ENCODE measurements at regions not wholly inside any gene's neighbourhood (a gene's known extent, or its start where the extent isn't known, plus 50 kb on each side); places are given as distances from the start of the nearest gene placed in this dataset.
"Not testable (repeated sequence)": the region's sequence is repeated elsewhere in the genome, so short reads cannot be mapped to it uniquely, and the experiment has no call there.

DNA sequence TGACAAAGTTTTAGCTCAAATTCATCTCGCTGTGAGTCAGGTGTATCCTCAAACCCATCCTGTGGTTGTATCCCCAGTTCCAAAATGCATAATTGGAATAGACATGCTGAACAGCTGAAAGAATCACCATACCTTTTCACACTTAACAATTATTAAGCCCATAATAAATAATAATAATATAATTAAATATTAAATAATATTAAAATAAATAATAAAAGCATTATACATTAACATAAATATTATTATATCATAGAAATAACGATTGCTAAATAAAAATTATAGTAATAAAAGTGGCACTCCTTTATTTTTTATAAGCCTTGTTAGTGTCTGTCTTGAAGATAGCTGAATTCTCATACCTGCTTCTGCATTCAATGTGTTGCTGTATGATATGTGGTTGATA, 257.5 kb upstream of the B3GALT2 start:
- no peak overlapping the region for H3K27ac ChIP-seq
- H3K9me3 ChIP-seq, result no peaks in the 10 kb centered on the region
- H3K4me1 ChIP-seq, result no peaks in the 10 kb centered on the region
- DNase-seq (no peak), ATAC-seq (no peak)
- H3K4me3 ChIP-seq, result no peak overlapping the region
- H3K27me3 ChIP-seq, result no peaks in the 10 kb centered on the region
- in situ Hi-C loops (cut with MboI; ENCODE audit: low sequenced_read_pairs in 4 of 4), result no loop called here
- TF ChIP-seq POLR2A (IDR thresholded peaks at IDR 0.05), result no peak
- TF ChIP-seq, protein P1, sequence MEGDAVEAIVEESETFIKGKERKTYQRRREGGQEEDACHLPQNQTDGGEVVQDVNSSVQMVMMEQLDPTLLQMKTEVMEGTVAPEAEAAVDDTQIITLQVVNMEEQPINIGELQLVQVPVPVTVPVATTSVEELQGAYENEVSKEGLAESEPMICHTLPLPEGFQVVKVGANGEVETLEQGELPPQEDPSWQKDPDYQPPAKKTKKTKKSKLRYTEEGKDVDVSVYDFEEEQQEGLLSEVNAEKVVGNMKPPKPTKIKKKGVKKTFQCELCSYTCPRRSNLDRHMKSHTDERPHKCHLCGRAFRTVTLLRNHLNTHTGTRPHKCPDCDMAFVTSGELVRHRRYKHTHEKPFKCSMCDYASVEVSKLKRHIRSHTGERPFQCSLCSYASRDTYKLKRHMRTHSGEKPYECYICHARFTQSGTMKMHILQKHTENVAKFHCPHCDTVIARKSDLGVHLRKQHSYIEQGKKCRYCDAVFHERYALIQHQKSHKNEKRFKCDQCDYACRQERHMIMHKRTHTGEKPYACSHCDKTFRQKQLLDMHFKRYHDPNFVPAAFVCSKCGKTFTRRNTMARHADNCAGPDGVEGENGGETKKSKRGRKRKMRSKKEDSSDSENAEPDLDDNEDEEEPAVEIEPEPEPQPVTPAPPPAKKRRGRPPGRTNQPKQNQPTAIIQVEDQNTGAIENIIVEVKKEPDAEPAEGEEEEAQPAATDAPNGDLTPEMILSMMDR (IDR thresholded peaks at IDR 0.05 in 4 of 5, conservative IDR thresholded peaks at IDR 0.05 in 1 of 5), result no peak
- intact Hi-C loops (cut with DNase I; ENCODE audit: low total_unique reads), result no loop called here
- H3K36me3 ChIP-seq, result no peaks in the 10 kb centered on the region

DNA sequence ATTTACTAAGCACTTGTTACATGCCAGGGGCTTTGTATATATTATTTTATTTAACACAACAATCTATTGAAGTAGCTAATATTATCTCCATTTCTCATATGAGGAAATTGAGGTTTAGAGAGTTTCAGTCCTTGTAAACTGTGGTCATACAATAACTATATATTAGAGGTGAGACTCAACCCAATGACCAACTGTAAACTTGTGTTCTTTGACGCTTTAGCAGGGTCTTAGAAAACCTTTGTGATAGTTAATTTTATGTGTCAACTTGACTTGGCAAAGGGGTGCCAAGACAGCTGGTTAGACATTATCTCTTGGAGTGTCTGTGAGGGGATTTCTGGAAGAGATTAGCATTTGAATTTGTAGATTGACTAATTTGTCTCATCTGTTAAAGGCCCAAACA, 252.4 kb upstream of the B3GALT2 start:
- Histone ChIP-seq H3K27me3 (no peaks in the 10 kb centered on the region), H3K9me3 (no peaks in the 10 kb centered on the region), H3K27ac (no peak overlapping the region), H3K4me1 (no peaks in the 10 kb centered on the region), H3K36me3 (no peaks in the 10 kb centered on the region), H3K4me3 (no peak overlapping the region)
- DNase-seq (no peak), ATAC-seq (no peak)
- TF ChIP-seq POLR2A (IDR thresholded peaks at IDR 0.05), result no peak
- TF ChIP-seq, protein P1 (IDR thresholded peaks at IDR 0.05 in 4 of 5, conservative IDR thresholded peaks at IDR 0.05 in 1 of 5), result no peak
- intact Hi-C loops (cut with DNase I; ENCODE audit: low total_unique reads) (no loop called here), in situ Hi-C loops (cut with MboI; ENCODE audit: low sequenced_read_pairs in 4 of 4) (no loop called here)

DNA sequence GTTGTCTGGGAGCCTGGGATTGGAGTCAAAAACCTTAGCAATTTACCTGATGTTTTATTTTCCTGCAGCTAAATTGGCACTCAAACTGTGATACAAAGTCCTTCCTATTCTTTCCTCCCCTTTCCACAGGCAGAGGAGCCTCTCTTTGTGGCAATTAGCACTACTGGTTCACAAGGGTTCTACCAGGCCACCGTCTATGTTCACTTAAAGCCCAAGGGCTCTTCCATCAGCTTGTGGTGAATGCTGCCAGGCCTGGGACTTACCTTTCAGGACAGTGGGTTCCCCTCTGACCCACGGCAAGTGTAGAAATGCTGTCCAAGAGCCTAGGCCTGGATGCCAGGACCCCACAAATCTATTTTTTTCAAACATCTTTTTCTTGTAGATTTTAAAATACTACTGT, 251.9 kb upstream of the B3GALT2 start:
- intact Hi-C loops (cut with DNase I; ENCODE audit: low total_unique reads) (no loop called here), in situ Hi-C loops (cut with MboI; ENCODE audit: low sequenced_read_pairs in 4 of 4) (no loop called here)
- Histone ChIP-seq H3K4me1 (no peaks in the 10 kb centered on the region), H3K4me3 (no peak overlapping the region), H3K9me3 (no peaks in the 10 kb centered on the region), H3K27ac (no peak overlapping the region), H3K36me3 (no peaks in the 10 kb centered on the region), H3K27me3 (no peaks in the 10 kb centered on the region)
- ATAC-seq (no peak), DNase-seq (no peak)
- no peak for TF ChIP-seq POLR2A (IDR thresholded peaks at IDR 0.05)
- TF ChIP-seq, protein P1 (IDR thresholded peaks at IDR 0.05 in 4 of 5, conservative IDR thresholded peaks at IDR 0.05 in 1 of 5), result no peak

DNA sequence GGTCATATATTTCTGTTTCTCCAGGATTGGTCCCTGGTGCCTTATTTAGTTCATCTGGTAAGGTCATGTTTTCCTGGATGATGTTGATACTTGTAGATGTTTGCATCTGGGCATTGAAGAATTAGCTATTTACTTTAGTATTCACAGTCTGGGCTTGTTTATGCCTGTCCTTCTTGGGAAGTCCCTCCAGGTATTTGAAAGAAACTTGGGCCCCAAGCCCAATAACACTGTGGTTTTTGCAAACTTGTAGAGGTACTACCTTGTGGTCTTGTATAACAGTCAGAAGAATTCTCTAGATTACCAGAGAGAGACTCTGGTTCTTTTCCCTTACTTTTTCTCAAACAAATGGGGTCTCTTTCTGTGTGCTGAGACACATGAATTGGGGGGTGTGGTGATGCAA, 251.4 kb upstream of the B3GALT2 start:
- DNase-seq (no peak), ATAC-seq (no peak)
- H3K27me3 ChIP-seq, result no peaks in the 10 kb centered on the region
- no peak overlapping the region for H3K4me3 ChIP-seq
- TF ChIP-seq, protein P1 (IDR thresholded peaks at IDR 0.05 in 4 of 5, conservative IDR thresholded peaks at IDR 0.05 in 1 of 5), result no peak
- no peak for TF ChIP-seq POLR2A (IDR thresholded peaks at IDR 0.05)
- H3K36me3 ChIP-seq, result no peaks in the 10 kb centered on the region
- H3K4me1 ChIP-seq, result no peaks in the 10 kb centered on the region
- no peak overlapping the region for H3K27ac ChIP-seq
- H3K9me3 ChIP-seq, result no peaks in the 10 kb centered on the region
- in situ Hi-C loops (cut with MboI; ENCODE audit: low sequenced_read_pairs in 4 of 4) (no loop called here), intact Hi-C loops (cut with DNase I; ENCODE audit: low total_unique reads) (no loop called here)

DNA sequence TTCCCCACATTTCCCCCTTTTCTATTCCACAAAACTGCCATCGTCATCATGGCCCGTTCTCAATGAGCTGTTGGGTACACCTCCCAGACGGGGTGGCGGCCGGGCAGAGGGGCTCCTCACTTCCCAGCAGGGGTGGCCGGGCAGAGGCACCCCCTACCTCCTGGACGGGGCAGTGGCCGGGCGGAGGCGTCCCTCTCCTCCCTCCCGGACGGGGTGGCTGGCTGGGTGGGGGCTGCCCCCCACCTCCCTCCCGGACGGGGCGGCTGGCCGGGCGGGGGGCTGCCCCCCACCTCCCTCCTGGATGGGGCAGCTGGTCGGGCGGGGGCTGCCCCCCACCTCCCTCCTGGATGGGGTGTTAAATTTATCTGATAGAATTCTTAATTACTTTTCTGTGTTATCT, 250.9 kb upstream of the B3GALT2 start:
- in situ Hi-C loops (cut with MboI; ENCODE audit: low sequenced_read_pairs in 4 of 4); H3K36me3 ChIP-seq; H3K4me3 ChIP-seq; ATAC-seq; DNase-seq; H3K4me1 ChIP-seq; intact Hi-C loops (cut with DNase I; ENCODE audit: low total_unique reads); H3K9me3 ChIP-seq; H3K27ac ChIP-seq; H3K27me3 ChIP-seq: not testable (repeated sequence)
